ENCODE measurements at regions not wholly inside any gene's neighbourhood (a gene's known extent, or its start where the extent isn't known, plus 50 kb on each side); places are given as distances from the start of the nearest gene placed in this dataset.

GRCh38 chr13:112153846-112154245 lies 86.9 kb downstream of the SOX1 start:
- H3K27me3 ChIP-seq (ENCODE audit: insufficient read depth, low read length), result no peaks in the 10 kb centered on the region
- no peak overlapping the region for H3K27ac ChIP-seq (ENCODE audit: low read depth, low read length)
- DNase-seq (ENCODE audit: low read depth), result no peak
- H3K4me1 Mint-ChIP-seq (ENCODE audit: low read depth, unreplicated experiment), result peaks cover 10% of the 10 kb centered on the region
- peaks cover 6% of the 10 kb centered on the region for H3K9me3 ChIP-seq (ENCODE audit: insufficient read depth, low read depth, low read length)
- H3K27me3 Mint-ChIP-seq (ENCODE audit: low read depth, unreplicated experiment), result peaks cover 42% of the 10 kb centered on the region
- no peak for TF ChIP-seq CTCF (IDR thresholded peaks at IDR 0.05; ENCODE audit: insufficient read depth, low read depth, low read length)
- TF ChIP-seq EZH2 (IDR thresholded peaks at IDR 0.05; ENCODE audit: insufficient read depth, low read length), result no peak
- no peaks in the 10 kb centered on the region for H3K4me1 ChIP-seq (ENCODE audit: insufficient read depth, low read length)
- H3K9me3 Mint-ChIP-seq (ENCODE audit: unreplicated experiment), result peaks cover 11% of the 10 kb centered on the region
- no peak overlapping the region for H3K4me3 ChIP-seq (ENCODE audit: insufficient read depth, low read depth, low read length)
- H4K20me1 ChIP-seq (ENCODE audit: insufficient read depth, low read length), result no peaks in the 10 kb centered on the region
- H3K36me3 Mint-ChIP-seq (ENCODE audit: low read depth, unreplicated experiment), result no peaks in the 10 kb centered on the region
- no peaks in the 10 kb centered on the region for H3K79me2 ChIP-seq (ENCODE audit: insufficient read depth, low read length)
- no peak overlapping the region for H3K4me2 ChIP-seq (ENCODE audit: low read length)
- no peak overlapping the region for H2AFZ ChIP-seq (ENCODE audit: low read depth, low read length)
- no peak overlapping the region for H3K4me3 Mint-ChIP-seq (ENCODE audit: unreplicated experiment)
- no peak overlapping the region for H3K27ac Mint-ChIP-seq (ENCODE audit: unreplicated experiment)
- no peak for FAIRE-seq
- H3K9ac ChIP-seq (ENCODE audit: low read length), result no peak overlapping the region
- no peaks in the 10 kb centered on the region for H3K36me3 ChIP-seq (ENCODE audit: insufficient read depth, low read length)

- Mint-ChIP-seq H3K27me3 (ENCODE audit: low read depth, unreplicated experiment) (peaks cover 42% of the 10 kb centered on the region), H3K36me3 (ENCODE audit: low read depth, unreplicated experiment) (no peaks in the 10 kb centered on the region), H3K9me3 (ENCODE audit: unreplicated experiment) (peaks cover 10% of the 10 kb centered on the region), H3K4me3 (ENCODE audit: unreplicated experiment) (no peak overlapping the region), H3K4me1 (ENCODE audit: low read depth, unreplicated experiment) (peaks cover 10% of the 10 kb centered on the region), H3K27ac (ENCODE audit: unreplicated experiment) (no peak overlapping the region)
- Histone ChIP-seq H2AFZ (ENCODE audit: low read depth, low read length) (no peak overlapping the region), H3K4me2 (ENCODE audit: low read length) (no peak overlapping the region), H3K4me3 (ENCODE audit: insufficient read depth, low read depth, low read length) (no peak overlapping the region), H3K9me3 (ENCODE audit: insufficient read depth, low read depth, low read length) (peaks cover 9% of the 10 kb centered on the region), H3K27me3 (ENCODE audit: insufficient read depth, low read length) (no peaks in the 10 kb centered on the region), H4K20me1 (ENCODE audit: insufficient read depth, low read length) (no peaks in the 10 kb centered on the region), H3K36me3 (ENCODE audit: insufficient read depth, low read length) (no peaks in the 10 kb centered on the region), H3K9ac (ENCODE audit: low read length) (no peak overlapping the region), H3K79me2 (ENCODE audit: insufficient read depth, low read length) (no peaks in the 10 kb centered on the region), H3K4me1 (ENCODE audit: insufficient read depth, low read length) (no peaks in the 10 kb centered on the region), H3K27ac (ENCODE audit: low read depth, low read length) (no peak overlapping the region)
- FAIRE-seq (no peak), DNase-seq (ENCODE audit: low read depth) (no peak)
- TF ChIP-seq CTCF (IDR thresholded peaks at IDR 0.05; ENCODE audit: insufficient read depth, low read depth, low read length) (no peak), EZH2 (IDR thresholded peaks at IDR 0.05; ENCODE audit: insufficient read depth, low read length) (no peak)
These were observed 87.5 kb downstream of the SOX1 start for GRCh38 chr13:112154301-112155060.

- Histone ChIP-seq H3K4me2 (ENCODE audit: low read length) (no peak overlapping the region), H3K79me2 (ENCODE audit: insufficient read depth, low read length) (no peaks in the 10 kb centered on the region), H2AFZ (ENCODE audit: low read depth, low read length) (no peak overlapping the region), H3K27ac (ENCODE audit: low read depth, low read length) (no peak overlapping the region), H3K9ac (ENCODE audit: low read length) (no peak overlapping the region), H3K36me3 (ENCODE audit: insufficient read depth, low read length) (no peaks in the 10 kb centered on the region), H4K20me1 (ENCODE audit: insufficient read depth, low read length) (no peaks in the 10 kb centered on the region), H3K9me3 (ENCODE audit: insufficient read depth, low read depth, low read length) (peaks cover 9% of the 10 kb centered on the region), H3K27me3 (ENCODE audit: insufficient read depth, low read length) (no peaks in the 10 kb centered on the region), H3K4me1 (ENCODE audit: insufficient read depth, low read length) (no peaks in the 10 kb centered on the region), H3K4me3 (ENCODE audit: insufficient read depth, low read depth, low read length) (no peak overlapping the region)
- peaks cover 13% of the 10 kb centered on the region for H3K9me3 Mint-ChIP-seq (ENCODE audit: unreplicated experiment)
- FAIRE-seq (no peak), DNase-seq (ENCODE audit: low read depth) (no peak)
- TF ChIP-seq EZH2 (IDR thresholded peaks at IDR 0.05; ENCODE audit: insufficient read depth, low read length) (no peak), CTCF (IDR thresholded peaks at IDR 0.05; ENCODE audit: insufficient read depth, low read depth, low read length) (no peak)
- H3K27me3 Mint-ChIP-seq (ENCODE audit: low read depth, unreplicated experiment), result peaks cover 27% of the 10 kb centered on the region
- no peak overlapping the region for H3K27ac Mint-ChIP-seq (ENCODE audit: unreplicated experiment)
- H3K36me3 Mint-ChIP-seq (ENCODE audit: low read depth, unreplicated experiment), result no peaks in the 10 kb centered on the region
- H3K4me3 Mint-ChIP-seq (ENCODE audit: unreplicated experiment), result no peak overlapping the region
- peaks cover 19% of the 10 kb centered on the region for H3K4me1 Mint-ChIP-seq (ENCODE audit: low read depth, unreplicated experiment)
These were observed 92.0 kb downstream of the SOX1 start for GRCh38 chr13:112158961-112159360.

All from astrocyte (in vitro differentiated cells and primary cell).